DND-41 (cell line): ENCODE measurements at regions not wholly inside any gene's neighbourhood (a gene's known extent, or its start where the extent isn't known, plus 50 kb on each side); places are given as distances from the start of the nearest gene placed in this dataset.

Experiments
- ATAC-seq: fragments of 200-7000 bp; cut with Tn5 transposase; 3 replicates; pipeline ENCODE4 v1.9.1; 2021; ENCODE audit warnings: low read depth; ENCODE audit not compliant: insufficient read depth
- DNase-seq: peaks from one replicate; pipeline ENCODE4 v3.0.0-alpha.2; 2020
- H2AFZ ChIP-seq: 2 replicates; pipeline ENCODE4 v1.6.0; 2012; ENCODE audit warnings: low read depth, low read length
- H3K27ac ChIP-seq: 2 replicates; pipeline ENCODE4 v1.5.1; 2012; ENCODE audit warnings: low read length, inconsistent platforms
- H3K27me3 ChIP-seq: fragments of 200-600 bp; sonication (generic); 2 replicates; pipeline ENCODE4 v1.6.0; 2012; ENCODE audit warnings: low read length, mild to moderate bottlenecking, inconsistent platforms; ENCODE audit not compliant: insufficient read depth, poor library complexity
- H3K36me3 ChIP-seq: 2 replicates; pipeline ENCODE4 v1.5.1; 2012; ENCODE audit warnings: low read length, inconsistent platforms; ENCODE audit not compliant: insufficient read depth
- H3K4me1 ChIP-seq: 2 replicates; pipeline ENCODE4 v1.5.1; 2012; ENCODE audit warnings: mild to moderate bottlenecking, low read length; ENCODE audit not compliant: insufficient read depth
- H3K4me2 ChIP-seq: 2 replicates; pipeline ENCODE4 v1.6.0; 2012; ENCODE audit warnings: mild to moderate bottlenecking, moderate library complexity, low read length, inconsistent platforms; ENCODE audit not compliant: insufficient read depth
- H3K4me3 ChIP-seq, 2 experiments: fragments of 200-600 bp in 1 of 2; shearing (Covaris generic) in 1 of 2; 2 replicates each; pipeline ENCODE4 v1.5.1; 2012 to 2016; ENCODE audit warnings: inconsistent platforms in 2 of 2, low read length in 2 of 2, mild to moderate bottlenecking in 2 of 2, low read depth in 1 of 2, moderate library complexity in 1 of 2
- H3K79me2 ChIP-seq: 2 replicates; pipeline ENCODE4 v1.6.0; 2012; ENCODE audit warnings: low read length, inconsistent platforms; ENCODE audit not compliant: insufficient read depth
- H3K9ac ChIP-seq: 2 replicates; pipeline ENCODE4 v1.6.0; 2012; ENCODE audit warnings: low read depth, mild to moderate bottlenecking, inconsistent platforms, low read length, moderate library complexity
- H3K9me3 ChIP-seq: 2 replicates; pipeline ENCODE4 v1.5.1; 2012; ENCODE audit warnings: low read length, moderate library complexity, mild to moderate bottlenecking, inconsistent platforms; ENCODE audit not compliant: insufficient read depth, severe bottlenecking
- H4K20me1 ChIP-seq: 2 replicates; pipeline ENCODE4 v1.6.0; 2012; ENCODE audit warnings: low read length; ENCODE audit not compliant: insufficient read depth
- EZH2 ChIP-seq: IDR thresholded peaks from 3 replicates; pipeline ENCODE4 v1.6.1; 2012; ENCODE audit warnings: borderline replicate concordance, low read depth, mild to moderate bottlenecking, moderate library complexity, low read length, inconsistent platforms; ENCODE audit not compliant: severe bottlenecking
- TF ChIP-seq, protein P1 (sequence below): IDR thresholded peaks from 2 replicates; pipeline ENCODE4 v1.5.1; 2012; ENCODE audit warnings: borderline replicate concordance, low read length, moderate library complexity, mild to moderate bottlenecking; ENCODE audit not compliant: poor library complexity, severe bottlenecking; ENCODE audit errors: extremely low read depth

DNA sequence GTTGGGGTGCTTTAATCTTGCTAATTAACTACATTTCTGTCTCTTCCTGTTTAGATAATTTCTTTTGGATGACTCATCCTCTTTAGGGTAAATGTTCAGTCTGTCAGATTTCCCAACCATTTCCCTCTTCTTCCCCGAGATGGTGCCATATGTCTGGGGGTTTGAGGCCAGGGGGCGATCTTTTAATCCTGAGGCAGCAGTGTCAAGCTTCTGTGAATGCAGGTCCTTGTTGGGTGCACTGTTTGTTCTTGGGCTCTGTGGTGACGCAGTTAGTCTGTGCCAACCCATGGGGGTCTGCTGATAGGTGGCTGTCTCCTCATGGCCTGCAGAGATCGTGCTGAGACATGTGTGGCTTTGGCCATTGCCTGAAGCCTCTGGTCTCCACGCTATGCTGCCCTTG, 420.4 kb downstream of the NDFIP2 start:
- TF ChIP-seq, protein P1, sequence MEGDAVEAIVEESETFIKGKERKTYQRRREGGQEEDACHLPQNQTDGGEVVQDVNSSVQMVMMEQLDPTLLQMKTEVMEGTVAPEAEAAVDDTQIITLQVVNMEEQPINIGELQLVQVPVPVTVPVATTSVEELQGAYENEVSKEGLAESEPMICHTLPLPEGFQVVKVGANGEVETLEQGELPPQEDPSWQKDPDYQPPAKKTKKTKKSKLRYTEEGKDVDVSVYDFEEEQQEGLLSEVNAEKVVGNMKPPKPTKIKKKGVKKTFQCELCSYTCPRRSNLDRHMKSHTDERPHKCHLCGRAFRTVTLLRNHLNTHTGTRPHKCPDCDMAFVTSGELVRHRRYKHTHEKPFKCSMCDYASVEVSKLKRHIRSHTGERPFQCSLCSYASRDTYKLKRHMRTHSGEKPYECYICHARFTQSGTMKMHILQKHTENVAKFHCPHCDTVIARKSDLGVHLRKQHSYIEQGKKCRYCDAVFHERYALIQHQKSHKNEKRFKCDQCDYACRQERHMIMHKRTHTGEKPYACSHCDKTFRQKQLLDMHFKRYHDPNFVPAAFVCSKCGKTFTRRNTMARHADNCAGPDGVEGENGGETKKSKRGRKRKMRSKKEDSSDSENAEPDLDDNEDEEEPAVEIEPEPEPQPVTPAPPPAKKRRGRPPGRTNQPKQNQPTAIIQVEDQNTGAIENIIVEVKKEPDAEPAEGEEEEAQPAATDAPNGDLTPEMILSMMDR = no peak
- TF ChIP-seq EZH2 = no peak
- Histone ChIP-seq H3K79me2 (no peaks in the 10 kb centered on the region), H4K20me1 (no peaks in the 10 kb centered on the region), H3K9ac (no peak overlapping the region), H3K27me3 (no peaks in the 10 kb centered on the region), H3K27ac (no peak overlapping the region), H3K4me3 (no peak overlapping the region), H3K4me1 (no peaks in the 10 kb centered on the region), H3K9me3 (no peaks in the 10 kb centered on the region), H3K36me3 (no peaks in the 10 kb centered on the region), H3K4me2 (no peak overlapping the region), H2AFZ (no peak overlapping the region)
- ATAC-seq (no peak), DNase-seq (no peak)

GRCh38 chr13:79900356-79900755, 419.4 kb downstream of the NDFIP2 start:
- no peak overlapping the region for H3K4me2 ChIP-seq
- no peaks in the 10 kb centered on the region for H4K20me1 ChIP-seq
- H2AFZ ChIP-seq = no peak overlapping the region
- DNase-seq (no peak), ATAC-seq (no peak)
- H3K9me3 ChIP-seq = no peaks in the 10 kb centered on the region
- H3K4me3 ChIP-seq = no peak overlapping the region
- no peak overlapping the region for H3K27ac ChIP-seq
- H3K36me3 ChIP-seq = no peaks in the 10 kb centered on the region
- no peak overlapping the region for H3K9ac ChIP-seq
- no peaks in the 10 kb centered on the region for H3K79me2 ChIP-seq
- TF ChIP-seq, protein P1 = no peak
- TF ChIP-seq EZH2 = no peak
- H3K27me3 ChIP-seq = no peaks in the 10 kb centered on the region
- no peaks in the 10 kb centered on the region for H3K4me1 ChIP-seq

GRCh38 chr13:79898996-79899395, 418.0 kb downstream of the NDFIP2 start:
- Histone ChIP-seq H3K9me3 (no peaks in the 10 kb centered on the region), H3K4me3 (no peak overlapping the region), H3K27me3 (no peaks in the 10 kb centered on the region), H2AFZ (no peak overlapping the region), H3K4me2 (no peak overlapping the region), H4K20me1 (no peaks in the 10 kb centered on the region), H3K27ac (no peak overlapping the region), H3K4me1 (no peaks in the 10 kb centered on the region), H3K79me2 (no peaks in the 10 kb centered on the region), H3K9ac (no peak overlapping the region), H3K36me3 (no peaks in the 10 kb centered on the region)
- TF ChIP-seq, protein P1 = no peak
- no peak for TF ChIP-seq EZH2
- ATAC-seq (no peak), DNase-seq (no peak)

DNA sequence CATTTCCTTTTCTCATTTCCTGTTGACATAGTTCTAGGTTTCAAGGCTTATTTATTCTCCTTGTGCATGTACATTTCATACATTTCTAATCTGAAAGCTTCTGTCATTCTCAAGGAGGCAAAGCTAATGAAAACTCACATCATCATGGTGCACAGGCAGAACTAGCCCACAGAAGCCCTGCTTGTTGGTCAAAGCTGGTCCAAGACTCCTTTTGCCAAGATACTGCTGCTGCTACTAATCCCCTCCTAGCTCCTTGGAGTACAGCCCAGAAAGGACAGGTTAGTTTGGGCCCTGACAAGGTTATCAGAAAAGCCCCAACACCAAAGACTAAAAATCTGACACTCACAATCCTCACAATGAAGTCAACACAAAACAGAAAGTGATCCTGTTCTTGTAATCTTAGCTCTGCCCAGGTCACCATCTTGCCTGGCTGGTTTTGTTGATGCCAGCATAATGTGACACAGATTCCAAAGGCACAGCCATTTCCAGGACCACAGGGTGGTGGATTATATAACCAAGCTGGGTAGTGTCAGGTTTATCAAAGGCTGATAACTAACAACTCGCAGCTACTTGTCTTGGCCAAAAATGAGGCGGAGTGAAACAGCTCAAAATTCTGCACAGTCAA, 417.4 kb downstream of the NDFIP2 start:
- ATAC-seq (no peak), DNase-seq (no peak)
- Histone ChIP-seq H3K4me3 (no peak overlapping the region), H3K4me2 (no peak overlapping the region), H3K27me3 (no peaks in the 10 kb centered on the region), H3K36me3 (no peaks in the 10 kb centered on the region), H3K9me3 (no peaks in the 10 kb centered on the region), H3K79me2 (no peaks in the 10 kb centered on the region), H3K27ac (no peak overlapping the region), H2AFZ (no peak overlapping the region), H3K9ac (no peak overlapping the region), H3K4me1 (no peaks in the 10 kb centered on the region), H4K20me1 (no peaks in the 10 kb centered on the region)
- no peak for TF ChIP-seq EZH2
- TF ChIP-seq, protein P1 = no peak
